ENCODE measurements at regions not wholly inside any gene's neighbourhood (a gene's known extent, or its start where the extent isn't known, plus 50 kb on each side); places are given as distances from the start of the nearest gene placed in this dataset.
"Not testable (repeated sequence)": the region's sequence is repeated elsewhere in the genome, so short reads cannot be mapped to it uniquely, and the experiment has no call there.

DNA sequence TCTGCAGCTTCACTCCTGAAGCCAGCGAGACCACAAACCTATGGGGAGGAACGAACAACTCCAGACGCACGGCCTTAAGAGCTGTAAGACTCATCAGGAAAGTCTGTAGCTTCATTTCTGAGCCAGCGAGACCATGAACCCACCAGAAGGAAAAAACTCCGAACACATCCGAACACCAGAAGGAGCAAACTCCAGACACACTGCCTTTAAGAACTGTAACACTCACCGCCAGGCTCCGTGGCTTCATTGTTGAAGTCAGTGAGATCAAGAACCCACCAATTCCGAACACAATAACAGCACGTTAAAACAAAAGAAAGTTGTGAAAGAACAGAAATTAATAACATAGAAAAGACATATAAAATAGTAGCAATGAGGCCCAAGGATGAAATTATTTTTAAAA, 300.5 kb upstream of the MDFIC2 start:
- Histone ChIP-seq H3K27me3 (ENCODE audit: insufficient read depth, low read length) (no peaks in the 10 kb centered on the region), H3K36me3 (ENCODE audit: control insufficient read depth in 1 of 2, insufficient read depth in 2 of 2, low read length in 2 of 2) (no peaks in the 10 kb centered on the region), H2AFZ (ENCODE audit: low read depth, low read length, poor library complexity, severe bottlenecking) (no peak overlapping the region), H3K4me2 (ENCODE audit: low read length) (no peak overlapping the region), H3K79me2 (ENCODE audit: insufficient read depth, low read length) (no peaks in the 10 kb centered on the region), H4K20me1 (ENCODE audit: insufficient read depth) (no peaks in the 10 kb centered on the region), H3K9me2 (ENCODE audit: insufficient read depth) (no peaks in the 10 kb centered on the region), H3K4me1 (ENCODE audit: control insufficient read depth in 1 of 2, insufficient read depth in 2 of 2, low read length in 2 of 2) (no peaks in the 10 kb centered on the region), H3K9ac (ENCODE audit: low read length) (no peak overlapping the region), H3K9me3 (ENCODE audit: control insufficient read depth in 1 of 2, insufficient read depth in 1 of 2, low read depth in 1 of 2, low read length in 2 of 2) (no peaks in the 10 kb centered on the region; a peak in 2 of 4 replicates), H3K27ac (ENCODE audit: low read depth, low read length) (no peak overlapping the region), H3K4me3 (replicated peaks in 1 of 2; ENCODE audit: low read depth in 1 of 2, low read length in 2 of 2) (no peak overlapping the region)
- intact Hi-C loops (cut with micrococcal nuclease): no loop called here
- RAD21 ChIA-PET (ENCODE audit: low non-redundant PET in 1 of 2, low total read pairs in 2 of 2, uncharacterized antibody in 2 of 2, unreplicated experiment in 2 of 2): no interaction called here
- no peak for DNase-seq (ENCODE audit: low read depth, low spot score)
- no TSS peak for BruUV-seq (replicated peaks)
- CTCF ChIA-PET: no interaction called here
- POLR2A ChIA-PET: no interaction called here
- TF ChIP-seq TCF7L2 (IDR thresholded peaks at IDR 0.05; ENCODE audit: borderline replicate concordance, extremely low read depth, insufficient read depth, insufficient read length) (no peak), POLR2A (IDR thresholded peaks at IDR 0.05; ENCODE audit: borderline replicate concordance, extremely low read depth, insufficient read depth, insufficient read length) (no peak), EZH2phosphoT487 (IDR thresholded peaks at IDR 0.05; ENCODE audit: borderline replicate concordance) (no peak), ZFX (IDR thresholded peaks at IDR 0.05) (no peak), POLR2AphosphoS5 (IDR thresholded peaks at IDR 0.05; ENCODE audit: low read depth, low read length) (no peak), ZNF274 (IDR thresholded peaks at IDR 0.05; ENCODE audit: low read depth, low read length) (no peak), ELF1 (IDR thresholded peaks at IDR 0.05; ENCODE audit: borderline replicate concordance, low read depth) (no peak), SP1 (IDR thresholded peaks at IDR 0.05; ENCODE audit: low read depth) (no peak), FOSL1 (IDR thresholded peaks at IDR 0.05; ENCODE audit: low read depth) (no peak), YY1 (IDR thresholded peaks at IDR 0.05; ENCODE audit: extremely low read depth, insufficient replicate concordance, low read depth, low read length) (no peak)
- TF ChIP-seq, protein P1, sequence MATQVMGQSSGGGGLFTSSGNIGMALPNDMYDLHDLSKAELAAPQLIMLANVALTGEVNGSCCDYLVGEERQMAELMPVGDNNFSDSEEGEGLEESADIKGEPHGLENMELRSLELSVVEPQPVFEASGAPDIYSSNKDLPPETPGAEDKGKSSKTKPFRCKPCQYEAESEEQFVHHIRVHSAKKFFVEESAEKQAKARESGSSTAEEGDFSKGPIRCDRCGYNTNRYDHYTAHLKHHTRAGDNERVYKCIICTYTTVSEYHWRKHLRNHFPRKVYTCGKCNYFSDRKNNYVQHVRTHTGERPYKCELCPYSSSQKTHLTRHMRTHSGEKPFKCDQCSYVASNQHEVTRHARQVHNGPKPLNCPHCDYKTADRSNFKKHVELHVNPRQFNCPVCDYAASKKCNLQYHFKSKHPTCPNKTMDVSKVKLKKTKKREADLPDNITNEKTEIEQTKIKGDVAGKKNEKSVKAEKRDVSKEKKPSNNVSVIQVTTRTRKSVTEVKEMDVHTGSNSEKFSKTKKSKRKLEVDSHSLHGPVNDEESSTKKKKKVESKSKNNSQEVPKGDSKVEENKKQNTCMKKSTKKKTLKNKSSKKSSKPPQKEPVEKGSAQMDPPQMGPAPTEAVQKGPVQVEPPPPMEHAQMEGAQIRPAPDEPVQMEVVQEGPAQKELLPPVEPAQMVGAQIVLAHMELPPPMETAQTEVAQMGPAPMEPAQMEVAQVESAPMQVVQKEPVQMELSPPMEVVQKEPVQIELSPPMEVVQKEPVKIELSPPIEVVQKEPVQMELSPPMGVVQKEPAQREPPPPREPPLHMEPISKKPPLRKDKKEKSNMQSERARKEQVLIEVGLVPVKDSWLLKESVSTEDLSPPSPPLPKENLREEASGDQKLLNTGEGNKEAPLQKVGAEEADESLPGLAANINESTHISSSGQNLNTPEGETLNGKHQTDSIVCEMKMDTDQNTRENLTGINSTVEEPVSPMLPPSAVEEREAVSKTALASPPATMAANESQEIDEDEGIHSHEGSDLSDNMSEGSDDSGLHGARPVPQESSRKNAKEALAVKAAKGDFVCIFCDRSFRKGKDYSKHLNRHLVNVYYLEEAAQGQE (IDR thresholded peaks at IDR 0.05; ENCODE audit: low read depth): no peak
- TF ChIP-seq, protein P2, sequence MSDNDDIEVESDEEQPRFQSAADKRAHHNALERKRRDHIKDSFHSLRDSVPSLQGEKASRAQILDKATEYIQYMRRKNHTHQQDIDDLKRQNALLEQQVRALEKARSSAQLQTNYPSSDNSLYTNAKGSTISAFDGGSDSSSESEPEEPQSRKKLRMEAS (IDR thresholded peaks at IDR 0.05): no peak
- no peak for ATAC-seq

DNA sequence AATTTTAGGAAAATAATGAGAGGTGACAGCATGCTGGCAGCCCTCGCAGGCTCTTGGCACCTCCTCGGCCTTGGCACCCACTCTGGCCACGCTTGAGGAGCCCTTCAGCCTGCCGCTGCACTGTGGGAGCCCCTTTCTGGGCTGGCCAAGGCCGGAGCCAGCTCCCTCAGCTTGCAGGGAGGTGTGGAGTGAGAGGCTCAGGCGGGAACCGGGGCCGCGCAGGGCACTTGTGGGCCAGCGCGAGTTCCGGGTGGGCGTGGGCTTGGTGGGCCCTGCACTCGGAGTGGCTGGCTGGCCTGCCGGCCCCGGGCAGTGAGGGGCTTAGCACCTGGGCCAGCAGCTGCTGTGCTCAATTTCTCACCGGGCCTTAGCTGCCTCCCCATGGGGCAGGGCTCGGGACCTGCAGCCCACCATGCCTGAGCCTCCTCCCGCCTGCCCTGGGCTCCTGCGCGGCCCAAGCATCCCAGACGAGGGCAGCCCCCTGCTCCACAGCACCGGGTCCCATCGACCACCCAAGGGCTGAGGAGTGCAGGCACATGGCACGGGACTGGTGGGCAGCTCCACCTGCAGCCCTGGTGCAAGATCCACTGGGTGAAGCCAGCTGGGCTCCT, 299.3 kb upstream of the MDFIC2 start:
- H2AFZ ChIP-seq (ENCODE audit: low read depth, low read length, poor library complexity, severe bottlenecking); POLR2A ChIA-PET; H3K9me2 ChIP-seq (ENCODE audit: insufficient read depth); H3K79me2 ChIP-seq (ENCODE audit: insufficient read depth, low read length); H3K4me2 ChIP-seq (ENCODE audit: low read length); BruUV-seq (replicated peaks); H3K4me1 ChIP-seq (ENCODE audit: control insufficient read depth in 1 of 2, insufficient read depth in 2 of 2, low read length in 2 of 2); H3K4me3 ChIP-seq (replicated peaks in 1 of 2; ENCODE audit: low read depth in 1 of 2, low read length in 2 of 2); H3K27ac ChIP-seq (ENCODE audit: low read depth, low read length); H4K20me1 ChIP-seq (ENCODE audit: insufficient read depth); H3K9ac ChIP-seq (ENCODE audit: low read length); ATAC-seq; H3K27me3 ChIP-seq (ENCODE audit: insufficient read depth, low read length); intact Hi-C loops (cut with micrococcal nuclease); RAD21 ChIA-PET (ENCODE audit: low non-redundant PET in 1 of 2, low total read pairs in 2 of 2, uncharacterized antibody in 2 of 2, unreplicated experiment in 2 of 2); DNase-seq (ENCODE audit: low read depth, low spot score); H3K9me3 ChIP-seq (ENCODE audit: control insufficient read depth in 1 of 2, insufficient read depth in 1 of 2, low read depth in 1 of 2, low read length in 2 of 2); H3K36me3 ChIP-seq (ENCODE audit: control insufficient read depth in 1 of 2, insufficient read depth in 2 of 2, low read length in 2 of 2); CTCF ChIA-PET: not testable (repeated sequence)
